H1 (cell line): ENCODE measurements at regions not wholly inside any gene's neighbourhood (a gene's known extent, or its start where the extent isn't known, plus 50 kb on each side); places are given as distances from the start of the nearest gene placed in this dataset.

Experiments used
- ATF3 ChIP-seq: IDR thresholded peaks from 2 replicates; pipeline ENCODE4 v1.6.1; 2011; ENCODE audit warnings: low read depth, mild to moderate bottlenecking, low read length; ENCODE audit not compliant: insufficient read depth
- BACH1 ChIP-seq: IDR thresholded peaks from 2 replicates; pipeline ENCODE4 v1.6.1; 2012; ENCODE audit warnings: low read length, improper control_type of control experiment
- CHD2 ChIP-seq: IDR thresholded peaks from 2 replicates; pipeline ENCODE4 v1.6.1; 2012; ENCODE audit warnings: low read length, improper control_type of control experiment
- CHD7 ChIP-seq: fragments of 300-600 bp; sonication (generic); IDR thresholded peaks from 2 replicates; pipeline ENCODE4 v1.7.1; 2012; ENCODE audit warnings: low read length, moderate library complexity, mild to moderate bottlenecking, inconsistent platforms; ENCODE audit not compliant: insufficient replicate concordance
- E2F6 ChIP-seq: IDR thresholded peaks from 2 replicates; pipeline ENCODE4 v1.6.1; 2012; ENCODE audit warnings: inconsistent platforms
- HDAC2 ChIP-seq, 2 experiments: fragments of 300-600 bp in 1 of 2; sonication (generic) in 1 of 2; IDR thresholded peaks; 2 replicates each; pipeline ENCODE4 v1.6.1; 2011 to 2012; ENCODE audit warnings: low read depth in 2 of 2, low read length in 2 of 2, mild to moderate bottlenecking in 2 of 2, moderate library complexity in 2 of 2, borderline replicate concordance in 1 of 2, inconsistent platforms in 1 of 2
- JUN ChIP-seq: IDR thresholded peaks from 2 replicates; pipeline ENCODE4 v1.6.1; 2011; ENCODE audit warnings: low read depth, mild to moderate bottlenecking, improper control_type of control experiment, low read length
- KDM1A ChIP-seq: fragments of 200-600, 300-600 bp; sonication (generic); IDR thresholded peaks from 2 replicates; pipeline ENCODE4 v1.7.1; 2016; ENCODE audit warnings: mild to moderate bottlenecking, low read length, borderline replicate concordance
- NRF1 ChIP-seq: IDR thresholded peaks from 2 replicates; pipeline ENCODE4 v1.6.1; 2011; ENCODE audit warnings: mild to moderate bottlenecking, low read depth, low read length, improper control_type of control experiment
- SP1 ChIP-seq: IDR thresholded peaks from 2 replicates; pipeline ENCODE4 v1.6.1; 2011; ENCODE audit warnings: low read depth, low read length
- TAF7 ChIP-seq: optimal IDR thresholded peaks from 2 replicates; pipeline ENCODE3; 2011; ENCODE audit warnings: low read depth, mild to moderate bottlenecking, inconsistent platforms, low read length, moderate library complexity, borderline replicate concordance

- TF ChIP-seq CHD7 (no peak), ATF3 (no peak), TAF7 (no peak), CHD2 (no peak), HDAC2 (IDR thresholded peaks at IDR 0.05; ENCODE audit: borderline replicate concordance in 1 of 2, low read depth in 2 of 2, low read length in 2 of 2) (no peak), NRF1 (no peak), BACH1 (no peak), KDM1A (no peak), SP1 (no peak), JUN (no peak), E2F6 (no peak)
Observed at GRCh38 chr2:51528156-51528555, 496.2 kb upstream of the NRXN1 start (continued).
